GM19351 (cell line): ENCODE measurements at regions not wholly inside any gene's neighbourhood (a gene's known extent, or its start where the extent isn't known, plus 50 kb on each side); places are given as distances from the start of the nearest gene placed in this dataset.
"Not testable (repeated sequence)": the region's sequence is repeated elsewhere in the genome, so short reads cannot be mapped to it uniquely, and the experiment has no call there.

Experiments used
- ATAC-seq: cut with Tn5 transposase; IDR thresholded peaks from one replicate; pipeline ENCODE4 v1.9.1; 2021; ENCODE audit warnings: mild to moderate bottlenecking, moderate library complexity; ENCODE audit not compliant: unreplicated experiment

DNA sequence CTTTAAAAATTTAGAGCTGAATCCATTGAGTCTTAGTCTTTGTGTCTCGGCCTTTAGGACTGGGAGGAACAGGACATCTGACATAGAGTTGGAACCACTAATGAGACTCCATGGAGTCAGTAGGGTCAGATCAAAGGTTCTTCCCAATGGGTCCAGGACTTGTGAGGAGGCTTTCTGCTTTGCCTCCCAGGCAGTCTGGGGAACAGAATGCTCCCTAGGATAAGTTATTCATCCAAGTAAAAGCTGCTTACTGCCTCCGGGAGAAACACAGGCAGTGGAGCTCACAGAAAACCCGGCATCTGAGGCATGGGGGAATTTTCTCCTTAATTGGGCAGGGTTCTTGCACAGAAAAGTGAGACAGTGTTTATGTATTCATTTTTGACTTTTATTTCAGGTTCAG is 216.4 kb downstream of the SEC23IP start:
- no peak for ATAC-seq

DNA sequence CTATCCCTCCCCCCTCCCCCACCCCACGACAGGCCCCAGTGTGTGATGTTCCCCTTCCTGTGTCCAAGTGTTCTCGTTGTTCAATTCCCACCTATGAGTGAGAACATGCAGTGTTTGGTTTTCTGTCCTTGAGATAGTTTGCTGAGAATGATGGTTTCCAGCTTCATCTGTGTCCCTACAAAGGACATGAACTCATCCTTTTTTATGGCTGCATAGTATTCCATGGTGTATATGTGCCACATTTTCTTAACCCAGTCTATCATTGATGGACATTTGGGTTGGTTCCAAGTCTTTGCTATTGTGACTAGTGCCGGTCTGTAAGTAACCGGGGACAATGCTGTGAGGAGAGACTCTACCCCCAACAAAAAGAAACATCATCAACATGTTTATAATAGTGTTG is 217.2 kb downstream of the SEC23IP start:
- not testable (repeated sequence) for ATAC-seq

GRCh38 chr10:120110196-120110595 is 217.7 kb downstream of the SEC23IP start:
- no peak for ATAC-seq

GRCh38 chr10:120111628-120112027 is 219.1 kb downstream of the SEC23IP start:
- no peak for ATAC-seq

DNA sequence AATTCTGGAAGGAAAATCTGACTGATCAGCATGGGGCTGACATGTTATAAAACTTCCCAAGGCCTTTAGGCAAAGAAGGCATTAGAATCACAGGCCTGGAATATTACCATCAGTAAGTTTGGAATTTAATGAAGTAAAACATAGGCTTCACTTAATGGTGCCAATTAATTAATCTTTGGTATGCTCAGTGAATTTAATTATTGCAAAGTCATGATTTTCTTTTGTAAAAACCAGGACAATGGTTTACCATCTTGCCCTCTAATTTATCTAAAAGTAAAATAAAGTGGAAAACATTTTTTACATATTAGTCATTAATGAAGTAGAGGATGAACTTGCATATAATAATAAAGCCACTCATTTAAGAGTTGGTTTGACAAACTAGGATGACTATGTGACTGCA is 220.3 kb downstream of the SEC23IP start:
- ATAC-seq, result no peak

GRCh38 chr10:120115959-120116358 is 223.4 kb downstream of the SEC23IP start:
- no peak for ATAC-seq

GRCh38 chr10:120121768-120122167 is 229.2 kb downstream of the SEC23IP start:
- no peak for ATAC-seq

DNA sequence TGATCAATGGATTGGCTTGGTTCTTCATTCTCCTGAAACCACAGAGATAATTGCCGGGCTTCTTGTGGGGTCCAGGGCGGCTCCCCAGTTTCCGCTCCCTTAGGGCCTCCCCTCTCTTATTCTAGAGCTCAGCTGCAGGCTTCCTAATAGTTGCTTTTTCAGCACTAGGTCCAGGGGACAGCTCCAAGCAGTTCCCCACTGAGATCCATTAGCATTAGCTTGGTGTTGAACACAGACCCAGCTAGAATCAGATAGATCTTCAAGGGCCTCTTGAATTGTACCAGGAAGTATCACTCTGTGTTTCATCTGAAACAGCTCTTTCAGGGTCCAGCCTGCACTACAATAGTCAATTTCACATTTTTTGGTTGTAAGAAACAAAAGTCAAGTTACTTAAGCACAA is 238.7 kb downstream of the SEC23IP start:
- ATAC-seq, result no peak

- no peak for ATAC-seq
These were observed 240.3 kb downstream of the SEC23IP start for GRCh38 chr10:120132811-120133210.

- ATAC-seq, result no peak
These were observed 246.2 kb downstream of the SEC23IP start for GRCh38 chr10:120138689-120139088.

DNA sequence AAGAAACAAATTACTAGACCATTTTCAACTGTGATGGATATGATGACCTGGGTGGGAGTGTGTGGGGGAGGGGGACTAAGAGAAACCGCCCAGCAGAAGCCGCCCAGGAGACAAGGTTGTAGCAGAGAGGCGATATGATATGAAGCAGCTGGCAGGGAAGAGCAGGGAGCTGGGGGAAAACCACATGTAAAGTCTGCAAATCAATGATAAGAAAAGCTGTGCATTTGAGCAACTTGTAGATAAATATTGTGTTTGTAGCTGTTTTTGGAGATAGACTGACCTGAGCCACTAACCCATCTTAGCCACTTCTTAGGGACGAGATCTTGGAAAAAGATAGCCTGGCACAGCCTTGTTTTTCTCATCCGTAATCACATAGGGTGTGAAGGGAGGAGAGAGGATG is 252.6 kb downstream of the SEC23IP start:
- no peak for ATAC-seq

- no peak for ATAC-seq
These were observed 264.2 kb downstream of the SEC23IP start for GRCh38 chr10:120156614-120157274.

DNA sequence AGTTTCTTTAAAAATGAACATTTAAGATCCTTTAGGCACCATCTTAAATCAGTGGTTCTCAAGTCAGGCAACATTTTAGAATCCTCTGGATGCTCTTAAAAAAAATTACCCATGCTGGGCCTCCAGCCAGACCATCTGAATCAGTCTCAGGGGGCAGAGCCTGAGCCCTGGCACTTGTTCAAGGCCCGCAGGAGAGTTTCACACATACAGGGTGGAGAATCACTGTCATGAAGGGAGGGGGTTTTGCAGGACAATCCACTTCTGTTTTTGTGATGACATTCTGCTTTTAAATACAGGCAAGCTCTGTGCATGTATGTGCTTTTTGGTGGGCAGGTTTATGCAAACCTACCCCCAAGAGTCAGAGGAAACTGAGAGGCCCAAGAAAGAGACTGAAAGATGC is 268.6 kb downstream of the SEC23IP start:
- ATAC-seq, result no peak

DNA sequence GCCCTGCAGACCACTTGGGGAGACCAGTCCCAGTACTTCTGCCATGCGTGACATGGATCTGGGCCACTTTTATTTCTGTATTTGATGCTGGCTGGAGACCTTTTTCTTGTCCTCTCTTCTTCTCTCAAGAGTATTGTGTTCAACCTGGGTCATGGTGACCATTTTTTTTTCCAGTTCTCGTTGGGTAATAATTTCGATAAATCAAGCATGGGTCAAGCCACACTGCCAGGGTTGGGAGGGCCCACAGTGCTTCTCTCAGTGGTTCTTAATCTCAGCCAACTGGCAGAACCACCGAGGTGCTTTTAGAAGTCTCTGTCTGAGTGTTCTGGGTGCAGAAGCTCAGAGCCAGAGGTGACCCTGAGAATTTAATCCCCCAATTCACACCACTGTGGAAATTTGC is 269.9 kb downstream of the SEC23IP start:
- ATAC-seq, result no peak

GRCh38 chr10:120172356-120172755 is 279.8 kb downstream of the SEC23IP start:
- no peak for ATAC-seq

GRCh38 chr10:120174491-120174890 is 282.0 kb downstream of the SEC23IP start:
- no peak for ATAC-seq

- no peak for ATAC-seq
These were observed 279.7 kb upstream of the PLPP4 start for GRCh38 chr10:120177330-120177729.

GRCh38 chr10:120180160-120180559 is 276.9 kb upstream of the PLPP4 start:
- ATAC-seq, result no peak

GRCh38 chr10:120181154-120181553 is 275.9 kb upstream of the PLPP4 start:
- no peak for ATAC-seq

GRCh38 chr10:120182431-120182830 is 274.6 kb upstream of the PLPP4 start:
- no peak for ATAC-seq

- ATAC-seq, result no peak
These were observed 273.5 kb upstream of the PLPP4 start for GRCh38 chr10:120183546-120183945.

GRCh38 chr10:120184547-120185337 is 272.3 kb upstream of the PLPP4 start:
- no peak for ATAC-seq

- ATAC-seq, result no peak
These were observed 270.5 kb upstream of the PLPP4 start for GRCh38 chr10:120186506-120186905.
